ENCODE measurements at regions not wholly inside any gene's neighbourhood (a gene's known extent, or its start where the extent isn't known, plus 50 kb on each side); places are given as distances from the start of the nearest gene placed in this dataset.

DNA sequence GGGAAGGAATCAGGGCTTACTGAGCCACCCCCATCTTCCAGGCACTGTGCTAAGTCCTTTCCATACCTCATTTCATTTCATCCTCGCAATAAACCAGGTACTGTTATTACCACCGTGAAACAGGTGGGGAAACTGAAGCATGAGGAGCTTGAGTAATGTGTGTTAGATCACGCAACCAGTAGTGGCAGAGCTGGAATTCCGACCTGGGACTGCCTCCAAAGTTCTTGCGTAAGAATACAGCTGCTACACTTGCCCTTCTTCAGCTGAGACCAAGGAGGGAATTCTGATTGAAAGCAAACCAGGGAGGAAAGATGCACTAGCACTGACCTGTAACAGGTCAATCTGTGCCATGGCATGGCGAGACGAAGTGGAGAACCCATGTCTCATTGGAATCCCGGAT is 113.4 kb upstream of the MSX2 start:
- TF ChIP-seq, protein P1, sequence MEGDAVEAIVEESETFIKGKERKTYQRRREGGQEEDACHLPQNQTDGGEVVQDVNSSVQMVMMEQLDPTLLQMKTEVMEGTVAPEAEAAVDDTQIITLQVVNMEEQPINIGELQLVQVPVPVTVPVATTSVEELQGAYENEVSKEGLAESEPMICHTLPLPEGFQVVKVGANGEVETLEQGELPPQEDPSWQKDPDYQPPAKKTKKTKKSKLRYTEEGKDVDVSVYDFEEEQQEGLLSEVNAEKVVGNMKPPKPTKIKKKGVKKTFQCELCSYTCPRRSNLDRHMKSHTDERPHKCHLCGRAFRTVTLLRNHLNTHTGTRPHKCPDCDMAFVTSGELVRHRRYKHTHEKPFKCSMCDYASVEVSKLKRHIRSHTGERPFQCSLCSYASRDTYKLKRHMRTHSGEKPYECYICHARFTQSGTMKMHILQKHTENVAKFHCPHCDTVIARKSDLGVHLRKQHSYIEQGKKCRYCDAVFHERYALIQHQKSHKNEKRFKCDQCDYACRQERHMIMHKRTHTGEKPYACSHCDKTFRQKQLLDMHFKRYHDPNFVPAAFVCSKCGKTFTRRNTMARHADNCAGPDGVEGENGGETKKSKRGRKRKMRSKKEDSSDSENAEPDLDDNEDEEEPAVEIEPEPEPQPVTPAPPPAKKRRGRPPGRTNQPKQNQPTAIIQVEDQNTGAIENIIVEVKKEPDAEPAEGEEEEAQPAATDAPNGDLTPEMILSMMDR (IDR thresholded peaks at IDR 0.05): no peak
- TF ChIP-seq POLR2A (IDR thresholded peaks at IDR 0.05) (no peak), POLR2AphosphoS5 (IDR thresholded peaks at IDR 0.05; ENCODE audit: insufficient read depth in 1 of 2, low read depth in 1 of 2) (no peak)
